GM21447 (cell line): ENCODE measurements at regions not wholly inside any gene's neighbourhood (a gene's known extent, or its start where the extent isn't known, plus 50 kb on each side); places are given as distances from the start of the nearest gene placed in this dataset.
"Not testable (repeated sequence)": the region's sequence is repeated elsewhere in the genome, so short reads cannot be mapped to it uniquely, and the experiment has no call there.

Experiments used
- ATAC-seq: cut with Tn5 transposase; IDR thresholded peaks from one replicate; pipeline ENCODE4 v1.9.1; 2021; ENCODE audit not compliant: unreplicated experiment

- ATAC-seq: not testable (repeated sequence)
Measured at GRCh38 chr21:13935396-13936032, 275.2 kb downstream of the LIPI start.

- not testable (repeated sequence) for ATAC-seq
Measured at GRCh38 chr21:13934887-13935342, 275.8 kb downstream of the LIPI start.

GRCh38 chr21:13923175-13923574 lies 287.6 kb downstream of the LIPI start:
- ATAC-seq: not testable (repeated sequence)

- not testable (repeated sequence) for ATAC-seq
Measured at GRCh38 chr21:13921455-13921854, 289.3 kb downstream of the LIPI start.

GRCh38 chr21:13907385-13907784 lies 297.8 kb downstream of the POTED start:
- ATAC-seq: not testable (repeated sequence)

- ATAC-seq: not testable (repeated sequence)
Measured at GRCh38 chr21:13896596-13897247, 287.1 kb downstream of the POTED start.

- ATAC-seq: not testable (repeated sequence)
Measured at GRCh38 chr21:13893617-13894016, 284.0 kb downstream of the POTED start.

- not testable (repeated sequence) for ATAC-seq
Measured at GRCh38 chr21:13893025-13893424, 283.4 kb downstream of the POTED start.

GRCh38 chr21:13892146-13892751 lies 282.7 kb downstream of the POTED start:
- not testable (repeated sequence) for ATAC-seq

- not testable (repeated sequence) for ATAC-seq
Measured at GRCh38 chr21:13889176-13889575, 279.6 kb downstream of the POTED start.

- ATAC-seq: not testable (repeated sequence)
Measured at GRCh38 chr21:13883641-13884395, 274.2 kb downstream of the POTED start.

GRCh38 chr21:13877503-13877902 lies 267.9 kb downstream of the POTED start:
- not testable (repeated sequence) for ATAC-seq

- ATAC-seq: not testable (repeated sequence)
Measured at GRCh38 chr21:13876999-13877398, 267.4 kb downstream of the POTED start.

- ATAC-seq: not testable (repeated sequence)
Measured at GRCh38 chr21:13874001-13874400, 264.4 kb downstream of the POTED start.

GRCh38 chr21:13854638-13855037 lies 245.1 kb downstream of the POTED start:
- ATAC-seq: no peak

GRCh38 chr21:13850808-13851207 lies 241.2 kb downstream of the POTED start:
- ATAC-seq: not testable (repeated sequence)

GRCh38 chr21:13849489-13849888 lies 239.9 kb downstream of the POTED start:
- not testable (repeated sequence) for ATAC-seq

- not testable (repeated sequence) for ATAC-seq
Measured at GRCh38 chr21:13846718-13847117, 237.1 kb downstream of the POTED start.

GRCh38 chr21:13844574-13844973 lies 235.0 kb downstream of the POTED start:
- ATAC-seq: not testable (repeated sequence)

- ATAC-seq: not testable (repeated sequence)
Measured at GRCh38 chr21:13843081-13843480, 233.5 kb downstream of the POTED start.

GRCh38 chr21:13827666-13828065 lies 218.1 kb downstream of the POTED start:
- ATAC-seq: not testable (repeated sequence)
